RPMI8226 (cell line): ENCODE measurements at regions not wholly inside any gene's neighbourhood (a gene's known extent, or its start where the extent isn't known, plus 50 kb on each side); places are given as distances from the start of the nearest gene placed in this dataset.
"Not testable (repeated sequence)": the region's sequence is repeated elsewhere in the genome, so short reads cannot be mapped to it uniquely, and the experiment has no call there.

Experiments
- DNase-seq: peaks from one replicate; pipeline ENCODE4 v3.0.0-alpha.2; 2015

DNA sequence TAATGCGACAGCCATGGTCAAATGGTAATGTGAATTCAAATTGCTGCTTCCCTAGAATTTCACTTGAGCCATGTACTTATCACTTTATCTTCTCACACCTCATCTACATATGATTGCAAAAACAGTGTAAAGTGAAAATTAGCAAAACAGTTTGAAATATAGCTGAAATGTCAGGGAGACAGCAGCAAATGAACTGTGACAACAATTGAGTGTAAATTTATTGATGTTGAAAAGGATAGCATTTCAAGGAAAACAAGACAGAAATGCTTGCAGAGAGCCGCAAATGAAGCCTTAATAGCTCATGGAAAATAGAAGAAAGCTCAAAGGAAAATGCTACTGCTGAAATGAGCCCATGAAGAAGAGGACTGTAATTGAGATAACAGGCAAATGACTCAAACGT is 516.2 kb upstream of the POT1 start:
- no peak for DNase-seq

GRCh38 chr7:125444864-125445263 is 515.2 kb upstream of the POT1 start:
- no peak for DNase-seq

DNA sequence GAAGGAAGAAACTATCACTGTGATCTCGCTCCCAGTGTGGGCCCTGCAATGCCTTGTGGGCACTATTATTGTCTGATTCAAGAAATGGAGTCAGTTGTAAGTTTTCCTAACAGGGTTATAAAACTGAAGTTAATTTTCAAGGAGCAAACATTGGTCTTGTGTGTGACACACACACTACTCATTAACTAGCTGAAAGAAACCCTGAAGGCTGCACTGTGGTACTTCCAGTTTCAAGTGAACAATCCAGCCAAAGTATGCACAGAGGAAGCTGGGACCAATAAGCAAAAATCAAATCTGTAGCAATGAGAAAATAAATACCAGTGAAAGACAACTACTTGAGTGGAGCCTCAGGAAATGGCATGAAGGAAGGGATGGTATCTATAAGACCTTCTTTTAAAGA is 506.6 kb upstream of the POT1 start:
- no peak for DNase-seq

DNA sequence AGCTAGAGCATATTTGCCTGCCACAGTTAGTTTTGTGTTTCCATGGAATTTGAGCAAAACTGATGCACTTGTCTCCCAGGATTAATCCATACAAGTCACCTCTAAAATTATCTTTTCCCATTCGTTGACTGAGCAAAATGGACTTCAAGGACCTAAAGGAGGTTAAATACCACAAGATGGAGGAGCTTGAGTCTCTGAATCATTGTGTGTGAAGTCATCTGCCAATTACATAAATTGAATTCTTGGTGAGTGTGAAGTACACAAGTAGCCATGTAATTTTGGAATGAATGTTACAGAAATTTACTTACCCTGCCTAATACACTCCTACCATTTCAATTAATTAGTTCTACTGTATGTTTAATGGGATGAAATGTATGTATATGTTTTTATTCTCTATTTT is 501.7 kb upstream of the POT1 start:
- DNase-seq: no peak

DNA sequence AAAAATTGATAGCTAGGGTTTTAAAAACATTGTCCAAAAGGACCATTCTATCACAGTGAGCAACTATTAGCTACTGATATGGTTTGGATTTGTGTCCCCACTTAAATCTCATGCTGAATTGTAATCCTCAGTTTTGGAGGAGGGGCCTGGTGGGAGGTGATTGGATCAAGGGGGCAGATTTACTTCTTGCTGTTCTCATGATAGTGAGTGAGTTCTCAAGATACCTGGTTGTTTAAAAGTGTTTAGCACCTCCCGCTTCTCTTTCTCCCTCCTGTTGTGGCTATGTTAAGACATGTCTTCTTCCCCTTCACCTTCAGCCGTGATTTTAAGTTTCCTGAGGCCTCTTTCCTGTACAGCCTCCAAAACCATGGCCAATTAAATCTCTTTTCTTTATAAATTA is 500.4 kb upstream of the POT1 start:
- no peak for DNase-seq

GRCh38 chr7:125427676-125428075 is 498.1 kb upstream of the POT1 start:
- no peak for DNase-seq

GRCh38 chr7:125425506-125425905 is 495.9 kb upstream of the POT1 start:
- no peak for DNase-seq

DNA sequence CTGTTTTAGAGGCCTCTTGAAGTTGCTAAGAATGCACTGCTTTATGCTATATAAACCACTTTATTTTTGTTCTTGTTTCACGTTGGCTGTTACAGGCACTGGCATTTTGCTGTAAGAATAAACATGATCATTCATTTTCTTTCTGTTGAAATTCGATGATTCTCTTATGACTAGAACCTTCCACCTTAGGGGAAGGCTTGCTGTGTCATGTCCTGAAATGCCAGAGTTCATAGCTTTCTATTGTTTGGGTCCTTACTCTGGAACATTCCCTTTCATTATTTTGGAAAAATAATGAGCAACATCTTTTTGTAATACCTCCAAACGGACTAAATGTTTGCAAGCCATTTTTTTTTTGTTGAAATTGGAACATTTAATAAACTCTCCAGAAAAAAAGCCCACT is 495.1 kb upstream of the POT1 start:
- no peak for DNase-seq

DNA sequence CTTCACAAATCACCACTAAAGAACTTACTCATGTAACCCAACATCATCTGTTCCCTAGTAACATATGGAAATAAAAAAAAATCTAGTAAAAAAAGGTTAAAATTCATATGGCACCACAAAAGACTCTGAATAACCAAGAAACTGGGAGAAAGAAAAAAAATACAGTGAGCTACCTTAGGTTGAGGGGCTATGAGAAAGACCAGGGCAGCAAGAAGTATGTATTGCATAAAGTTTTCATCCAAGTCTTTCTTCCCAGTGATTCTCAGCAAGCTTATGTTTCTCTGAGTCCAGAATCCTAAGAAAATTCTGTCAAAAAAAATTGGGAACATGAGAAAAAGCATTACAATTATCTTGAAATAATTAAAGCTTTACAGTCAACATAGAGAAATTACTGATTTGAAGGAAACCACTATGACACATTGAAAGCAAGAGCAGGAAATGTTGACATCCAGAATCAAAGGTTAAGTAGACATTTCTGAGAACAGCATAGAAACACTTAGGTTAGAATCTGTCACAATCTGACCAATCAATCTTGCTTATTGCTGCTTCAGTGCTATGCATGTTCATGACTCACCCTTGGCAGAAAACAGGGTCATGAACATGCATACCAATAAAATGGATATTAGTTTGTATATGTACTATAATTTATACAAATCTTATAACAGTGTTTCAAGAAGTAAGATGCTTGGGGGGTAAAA is 494.0 kb upstream of the POT1 start:
- DNase-seq: no peak

GRCh38 chr7:125421407-125421806 is 491.8 kb upstream of the POT1 start:
- not testable (repeated sequence) for DNase-seq

DNA sequence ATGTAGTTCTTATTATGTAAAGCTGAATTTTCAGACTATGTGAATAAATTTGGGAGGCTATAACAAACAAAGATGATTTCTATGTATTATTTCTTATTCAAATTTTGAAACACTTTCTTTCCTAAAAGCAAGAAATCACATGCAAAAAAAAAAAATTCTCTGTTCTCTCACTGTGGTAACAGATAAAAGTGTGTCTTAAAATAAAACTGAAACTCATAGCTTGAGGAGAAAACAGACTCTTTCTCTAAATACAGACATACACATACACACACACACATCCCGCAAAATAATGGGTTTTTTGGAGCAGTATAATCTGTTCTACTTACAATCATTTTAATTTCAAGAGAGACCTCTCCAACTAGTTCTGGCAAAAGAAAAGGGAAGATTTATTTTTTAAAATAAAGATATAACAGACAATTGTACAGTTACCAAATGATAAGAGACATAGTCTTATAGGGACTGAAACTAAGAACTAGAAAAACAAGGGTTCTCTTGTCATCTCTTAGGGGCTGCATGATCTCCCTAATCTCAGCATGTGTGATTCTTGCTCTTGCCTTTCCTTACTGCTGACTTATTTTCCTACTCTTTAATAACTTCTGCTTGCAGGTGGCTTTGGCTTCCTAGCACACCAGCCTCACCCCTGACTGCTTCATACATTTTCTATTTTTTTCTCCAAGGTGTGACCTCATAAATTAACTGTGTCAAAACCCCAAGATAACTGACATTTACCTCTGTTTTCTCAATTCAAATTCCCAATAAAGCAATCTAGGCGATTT is 483.5 kb upstream of the POT1 start:
- no peak for DNase-seq

GRCh38 chr7:125409921-125410320 is 480.3 kb upstream of the POT1 start:
- DNase-seq: no peak

- no peak for DNase-seq
Observed at GRCh38 chr7:125406111-125406510, 476.5 kb upstream of the POT1 start.

DNA sequence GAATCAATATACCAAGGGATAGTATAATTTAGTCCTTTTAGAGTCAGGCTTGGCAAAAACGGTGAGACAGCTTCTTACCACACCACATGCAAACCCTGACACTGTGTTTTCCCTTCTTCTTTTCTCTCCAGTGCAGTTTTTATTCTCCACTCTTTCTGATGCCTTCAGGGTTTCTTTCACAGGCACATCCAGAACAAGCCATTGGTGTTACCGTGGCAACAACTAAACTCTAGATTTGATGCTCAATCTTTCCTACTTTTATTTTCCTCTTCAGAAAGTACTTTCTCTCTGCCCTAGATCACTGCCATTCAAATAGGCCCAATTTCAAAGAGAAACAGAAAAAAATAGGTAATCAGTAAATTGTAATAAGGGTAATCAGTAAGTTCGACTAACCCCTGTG is 469.8 kb upstream of the POT1 start:
- no peak for DNase-seq

GRCh38 chr7:125396466-125397151 is 467.0 kb upstream of the POT1 start:
- no peak for DNase-seq

- no peak for DNase-seq
Observed at GRCh38 chr7:125391921-125392320, 462.3 kb upstream of the POT1 start.

DNA sequence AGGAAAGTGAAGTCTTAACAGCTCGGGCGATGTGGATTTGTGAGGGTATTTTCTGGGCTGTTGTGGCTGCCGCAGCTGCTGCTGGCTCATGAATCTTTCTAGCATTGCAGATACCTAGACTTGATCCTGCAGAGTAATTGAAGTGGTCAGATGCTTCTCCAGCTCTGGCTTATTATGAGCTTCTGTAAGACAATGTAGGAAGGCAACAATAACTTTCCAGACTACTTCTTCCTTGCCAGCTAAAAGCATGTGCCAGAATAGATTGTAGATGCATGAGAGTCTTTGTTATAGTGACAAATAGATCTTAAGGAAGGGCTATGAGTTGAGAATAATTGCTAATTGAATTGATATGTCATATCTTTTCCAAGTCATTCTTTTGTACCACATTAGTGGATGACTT is 461.4 kb upstream of the POT1 start:
- DNase-seq: no peak

DNA sequence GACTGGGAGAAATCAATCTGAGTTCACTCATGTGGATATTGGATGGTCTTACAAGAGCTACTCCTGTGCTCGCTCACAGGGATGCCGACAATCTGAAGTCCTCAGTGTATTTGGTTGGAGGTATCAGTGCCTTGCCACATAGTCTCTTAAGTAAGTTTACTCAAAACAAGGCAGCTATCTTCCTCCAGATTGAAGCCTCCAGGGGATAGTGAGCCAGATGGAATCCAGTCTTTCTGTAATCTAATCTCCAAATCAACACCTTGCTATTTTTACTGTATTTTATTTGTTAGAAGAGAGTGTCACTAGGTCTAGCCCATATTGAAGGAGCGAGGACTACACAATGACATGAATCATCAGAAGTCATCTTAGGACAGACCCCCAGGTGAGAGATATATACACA is 456.6 kb upstream of the POT1 start:
- no peak for DNase-seq

DNA sequence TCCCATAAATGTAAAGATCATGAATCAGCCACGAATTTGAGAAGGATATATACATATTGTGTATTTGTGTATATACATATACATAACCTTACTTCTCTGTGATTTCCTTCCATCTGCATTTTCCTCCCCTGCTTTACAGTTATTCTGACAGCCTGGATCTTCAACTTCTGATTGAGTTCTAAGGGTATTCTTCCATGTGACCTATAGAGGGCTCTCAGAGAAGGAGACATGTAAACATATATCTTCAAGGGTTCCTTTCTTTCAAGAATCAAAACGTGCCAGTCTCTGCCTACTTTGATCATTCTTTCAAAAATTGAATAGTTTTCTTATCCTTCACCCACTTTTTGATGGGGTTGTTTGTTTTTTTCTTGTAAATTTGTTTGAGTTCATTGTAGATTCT is 453.7 kb upstream of the POT1 start:
- DNase-seq: no peak

- no peak for DNase-seq
Observed at GRCh38 chr7:125382401-125382800, 452.8 kb upstream of the POT1 start.

GRCh38 chr7:125375942-125376341 is 446.3 kb upstream of the POT1 start:
- no peak for DNase-seq

DNA sequence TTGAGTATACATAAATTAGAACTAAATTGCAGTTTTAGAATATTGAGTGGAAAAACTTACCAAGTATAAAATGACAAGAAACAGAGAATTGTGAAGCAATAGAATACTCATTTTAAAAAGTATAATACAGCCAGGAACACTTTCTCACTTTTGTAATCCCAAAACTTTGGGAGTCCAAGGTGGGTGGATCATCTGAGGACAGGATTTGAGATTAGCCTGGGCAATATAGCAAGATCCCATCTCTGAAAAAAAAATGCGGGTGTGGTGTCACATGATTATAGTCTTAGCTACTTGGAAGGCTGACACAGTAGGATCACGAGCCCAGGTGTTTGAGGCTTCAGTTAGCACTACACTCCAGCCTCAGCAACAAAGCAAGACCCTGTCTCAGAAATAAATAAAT is 440.9 kb upstream of the POT1 start:
- DNase-seq: no peak

DNA sequence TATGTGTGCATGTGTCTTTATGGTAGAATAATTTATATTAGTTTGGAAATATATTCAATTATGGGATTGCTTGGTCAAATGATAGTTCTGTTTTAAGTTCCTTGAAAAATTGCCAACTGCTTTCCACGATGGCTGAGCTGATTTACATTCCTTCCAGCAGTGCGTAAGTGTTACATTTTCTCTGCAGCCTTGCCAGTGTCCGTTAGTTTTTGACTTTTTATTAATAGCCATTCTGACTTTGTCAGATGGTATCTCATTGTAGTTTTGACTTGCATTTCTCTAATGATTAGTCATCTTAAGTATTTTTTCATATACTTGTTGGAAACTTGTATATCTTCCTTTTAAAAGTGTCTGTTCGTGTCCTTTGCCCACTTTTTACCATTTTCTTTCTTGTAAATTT is 434.2 kb upstream of the POT1 start:
- no peak for DNase-seq

GRCh38 chr7:125358551-125359167 is 429.0 kb upstream of the POT1 start:
- DNase-seq: no peak
